ENCODE measurements at regions not wholly inside any gene's neighbourhood (a gene's known extent, or its start where the extent isn't known, plus 50 kb on each side); places are given as distances from the start of the nearest gene placed in this dataset.

DNA sequence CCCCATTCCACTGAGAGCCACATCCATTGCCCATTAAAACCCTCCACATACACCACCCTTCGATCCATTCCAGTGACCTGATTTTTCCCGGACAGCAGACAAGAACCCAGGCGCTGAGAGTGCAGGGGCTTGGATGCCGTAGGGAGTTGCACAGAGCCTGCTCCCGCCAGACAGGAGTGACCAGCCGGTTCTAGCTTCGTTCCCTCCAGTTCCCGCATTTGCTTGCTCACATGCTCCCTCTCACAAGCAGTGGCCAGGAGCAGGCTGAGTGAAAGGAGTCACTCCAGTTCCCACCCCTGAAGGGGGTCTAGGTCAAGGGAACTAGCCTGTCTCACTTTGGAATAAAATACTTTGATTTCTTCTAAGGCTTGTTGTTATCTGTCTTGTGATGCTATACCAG is 119.5 kb downstream of the SKIDA1 start:
- H3K36me3 ChIP-seq (ENCODE audit: control insufficient read depth in 2 of 2, insufficient read depth in 2 of 2, low read length in 1 of 2), result no peaks in the 10 kb centered on the region
- intact Hi-C loops (cut with micrococcal nuclease; ENCODE audit: unreplicated experiment), result no loop called here
- H2AFZ ChIP-seq (ENCODE audit: control insufficient read depth, low read depth, low read length), result no peak overlapping the region
- no peak overlapping the region for H3K4me3 ChIP-seq
- in situ Hi-C loops (cut with MboI), result no loop called here
- WGBS (ENCODE audit: insufficient coverage, insufficient replicate concordance, low lambda C conversion rate, missing lambda C conversion rate), result 55% methylated on average over 8 of the region's 8 CpGs
- H3K79me2 ChIP-seq (ENCODE audit: control insufficient read depth, insufficient read depth, low read length), result no peaks in the 10 kb centered on the region
- SMC1A ChIA-PET (ENCODE audit: uncharacterized antibody, unreplicated experiment), result interaction anchor here (0.6 kb wide), 1 partner anchor 17 kb away, joined by 4 read pairs; no protein-coding TSS in a partner anchor
- ATAC-seq (no peak), DNase-seq (ENCODE audit: low read depth, low spot score) (no peak), FAIRE-seq (no peak)
- POLR2A ChIA-PET, result no interaction called here
- no peaks in the 10 kb centered on the region for H3K27me3 ChIP-seq (replicated peaks in 1 of 2; ENCODE audit: control insufficient read depth in 2 of 2, insufficient read depth in 2 of 2, low read length in 1 of 2)
- no peak overlapping the region for H3K9ac ChIP-seq (ENCODE audit: control insufficient read depth, insufficient read depth, low read length)
- no peak overlapping the region for H3K4me2 ChIP-seq (ENCODE audit: control insufficient read depth, insufficient read depth)
- CTCF ChIA-PET, result no interaction called here
- no TSS peak for BruUV-seq (replicated peaks)
- TF ChIP-seq BRCA1 (IDR thresholded peaks at IDR 0.05; ENCODE audit: low read depth, low read length), result no peak
- no peak for TF ChIP-seq IRF4 (IDR thresholded peaks at IDR 0.05; ENCODE audit: low read depth, low read length)
- no peak for TF ChIP-seq ETV6 (conservative IDR thresholded peaks at IDR 0.05 in 1 of 2, IDR thresholded peaks at IDR 0.05 in 1 of 2; ENCODE audit: borderline replicate concordance in 1 of 2, low read depth in 1 of 2)
- TF ChIP-seq ZNF207 (IDR thresholded peaks at IDR 0.05; ENCODE audit: borderline replicate concordance), result no peak
- TF ChIP-seq, protein P1, sequence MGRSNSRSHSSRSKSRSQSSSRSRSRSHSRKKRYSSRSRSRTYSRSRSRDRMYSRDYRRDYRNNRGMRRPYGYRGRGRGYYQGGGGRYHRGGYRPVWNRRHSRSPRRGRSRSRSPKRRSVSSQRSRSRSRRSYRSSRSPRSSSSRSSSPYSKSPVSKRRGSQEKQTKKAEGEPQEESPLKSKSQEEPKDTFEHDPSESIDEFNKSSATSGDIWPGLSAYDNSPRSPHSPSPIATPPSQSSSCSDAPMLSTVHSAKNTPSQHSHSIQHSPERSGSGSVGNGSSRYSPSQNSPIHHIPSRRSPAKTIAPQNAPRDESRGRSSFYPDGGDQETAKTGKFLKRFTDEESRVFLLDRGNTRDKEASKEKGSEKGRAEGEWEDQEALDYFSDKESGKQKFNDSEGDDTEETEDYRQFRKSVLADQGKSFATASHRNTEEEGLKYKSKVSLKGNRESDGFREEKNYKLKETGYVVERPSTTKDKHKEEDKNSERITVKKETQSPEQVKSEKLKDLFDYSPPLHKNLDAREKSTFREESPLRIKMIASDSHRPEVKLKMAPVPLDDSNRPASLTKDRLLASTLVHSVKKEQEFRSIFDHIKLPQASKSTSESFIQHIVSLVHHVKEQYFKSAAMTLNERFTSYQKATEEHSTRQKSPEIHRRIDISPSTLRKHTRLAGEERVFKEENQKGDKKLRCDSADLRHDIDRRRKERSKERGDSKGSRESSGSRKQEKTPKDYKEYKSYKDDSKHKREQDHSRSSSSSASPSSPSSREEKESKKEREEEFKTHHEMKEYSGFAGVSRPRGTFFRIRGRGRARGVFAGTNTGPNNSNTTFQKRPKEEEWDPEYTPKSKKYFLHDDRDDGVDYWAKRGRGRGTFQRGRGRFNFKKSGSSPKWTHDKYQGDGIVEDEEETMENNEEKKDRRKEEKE (IDR thresholded peaks at IDR 0.05), result no peak
- TF ChIP-seq NFXL1 (IDR thresholded peaks at IDR 0.05; ENCODE audit: borderline replicate concordance), result no peak
- no peak for TF ChIP-seq ASH2L (IDR thresholded peaks at IDR 0.05; ENCODE audit: borderline replicate concordance, low read depth)
- no peak for TF ChIP-seq SREBF1 (IDR thresholded peaks at IDR 0.05; ENCODE audit: low read length)
- no peaks in the 10 kb centered on the region for H4K20me1 ChIP-seq (ENCODE audit: control insufficient read depth, insufficient read depth)
- no peaks in the 10 kb centered on the region for H3K4me1 ChIP-seq (ENCODE audit: control insufficient read depth, insufficient read depth, low read length)
- H3K27ac ChIP-seq (ENCODE audit: control insufficient read depth, insufficient read depth), result no peak overlapping the region
- H3K9me3 ChIP-seq (replicated peaks; ENCODE audit: control insufficient read depth, insufficient read depth, low read length), result no peaks in the 10 kb centered on the region
- RAD21 ChIA-PET (ENCODE audit: unreplicated experiment), result no interaction called here
